ENCODE measurements at regions not wholly inside any gene's neighbourhood (a gene's known extent, or its start where the extent isn't known, plus 50 kb on each side); places are given as distances from the start of the nearest gene placed in this dataset.

- TF ChIP-seq CUX1 (CRISPR knock-in tag; IDR thresholded peaks at IDR 0.05): no peak
- no peak for TF ChIP-seq ZNF57 (CRISPR knock-in tag; IDR thresholded peaks at IDR 0.05)
Observed at GRCh38 chr11:39732001-39732400, 1727.5 kb downstream of the LRRC4C start (continued).

GRCh38 chr11:39725081-39725480, 1734.4 kb downstream of the LRRC4C start:
- WGBS (ENCODE audit: insufficient coverage, low coverage, missing lambda C conversion rate): 3% methylated on average over 3 of the region's 3 CpGs
- Histone ChIP-seq H4K20me1 (replicated peaks; ENCODE audit: control insufficient read depth, insufficient read depth, low read length) (no peaks in the 10 kb centered on the region), H2AFZ (ENCODE audit: low read depth, low read length) (no peak overlapping the region), H3K4me1 (replicated peaks in 1 of 2; ENCODE audit: control insufficient read depth in 2 of 2, insufficient read depth in 2 of 2, low read length in 2 of 2) (no peaks in the 10 kb centered on the region), H3K27ac (ENCODE audit: extremely low read depth, low read depth, low read length) (no peak overlapping the region), H3K4me2 (ENCODE audit: insufficient read depth, low read length) (no peak overlapping the region), H3K9me3 (replicated peaks; ENCODE audit: control insufficient read depth, insufficient read depth, low read depth, low read length) (no peaks in the 10 kb centered on the region), H3K79me2 (ENCODE audit: control insufficient read depth, insufficient read depth, low read length) (no peaks in the 10 kb centered on the region), H3K27me3 (ENCODE audit: control insufficient read depth in 2 of 2, insufficient read depth in 2 of 2, low read length in 2 of 2) (no peaks in the 10 kb centered on the region), H3K4me3 (no peak overlapping the region), H3K36me3 (ENCODE audit: control insufficient read depth, insufficient read depth, low read length) (no peaks in the 10 kb centered on the region), H3K9me1 (ENCODE audit: control insufficient read depth, insufficient read depth, low read length) (no peaks in the 10 kb centered on the region), H3K9ac (ENCODE audit: insufficient read depth in 1 of 2, low read depth in 2 of 2, low read length in 2 of 2) (no peak overlapping the region)
- POLR2A ChIA-PET: no interaction called here
- ATAC-seq (no peak), FAIRE-seq (no peak), DNase-seq (ENCODE audit: extremely low read depth in 1 of 4, low spot score in 3 of 4) (no peak)
- CTCF ChIA-PET (ENCODE audit: low intra/inter-chr PET ratio): no interaction called here
- intact Hi-C loops (cut with micrococcal nuclease): no loop called here
- in situ Hi-C loops (cut with MboI): no loop called here
- BruUV-seq (replicated peaks): no TSS peak
- no peak for TF ChIP-seq POLR2A (conservative IDR thresholded peaks at IDR 0.05)
- TF ChIP-seq GTF3C2 (IDR thresholded peaks at IDR 0.05; ENCODE audit: borderline replicate concordance, extremely low read depth, insufficient read length): no peak
- no peak for TF ChIP-seq MTA1 (IDR thresholded peaks at IDR 0.05; ENCODE audit: borderline replicate concordance)
- TF ChIP-seq ZBTB26 (CRISPR knock-in tag; IDR thresholded peaks at IDR 0.05): no peak
- no peak for TF ChIP-seq RBM17 (IDR thresholded peaks at IDR 0.05; ENCODE audit: borderline replicate concordance, low read depth, low read length)
- TF ChIP-seq ELF4 (CRISPR knock-in tag; IDR thresholded peaks at IDR 0.05): no peak
